GM19468 (cell line): ENCODE measurements at regions not wholly inside any gene's neighbourhood (a gene's known extent, or its start where the extent isn't known, plus 50 kb on each side); places are given as distances from the start of the nearest gene placed in this dataset.

ENCODE experiments used
- ATAC-seq: cut with Tn5 transposase; IDR thresholded peaks from one replicate; pipeline ENCODE4 v1.9.1; 2021; ENCODE audit warnings: mild to moderate bottlenecking, moderate library complexity, moderate number of reproducible peaks; ENCODE audit not compliant: unreplicated experiment; ENCODE audit errors: extremely low read depth

- no peak for ATAC-seq
Measured at GRCh38 chr11:98944461-98944860, 76.3 kb upstream of the CNTN5 start.

- no peak for ATAC-seq
Measured at GRCh38 chr11:98952107-98952506, 68.6 kb upstream of the CNTN5 start.

- ATAC-seq = no peak
Measured at GRCh38 chr11:98955551-98955950, 65.2 kb upstream of the CNTN5 start.

- ATAC-seq = no peak
Measured at GRCh38 chr11:98964146-98964545, 56.6 kb upstream of the CNTN5 start.

- no peak for ATAC-seq
Measured at GRCh38 chr11:98965358-98965757, 55.4 kb upstream of the CNTN5 start.

GRCh38 chr11:98965775-98966174, 55.0 kb upstream of the CNTN5 start:
- no peak for ATAC-seq

- no peak for ATAC-seq
Measured at GRCh38 chr11:98967005-98967404, 53.7 kb upstream of the CNTN5 start.
